WTC11 (cell line): ENCODE measurements at regions not wholly inside any gene's neighbourhood (a gene's known extent, or its start where the extent isn't known, plus 50 kb on each side); places are given as distances from the start of the nearest gene placed in this dataset.

Source experiments
- ATAC-seq: fragments of 200-7000 bp; cut with Tn5 transposase; 2 replicates; pipeline ENCODE4 v1.10.0; 2021; ENCODE audit warnings: mild to moderate bottlenecking, moderate library complexity
- CTCF ChIA-PET: fragments of 300-600 bp; sonication (Branson Sonifier 250); formaldehyde crosslinking; loops from one replicate; lab custom pipeline; 2021; ENCODE audit warnings: antibody characterized with exemption; lab: Charles Lee
- POLR2A ChIA-PET: fragments of 350-600 bp; sonication (Branson Sonifier 250); formaldehyde crosslinking; loops from one replicate; lab custom pipeline; 2021; ENCODE audit warnings: antibody characterized with exemption; lab: Charles Lee
- DNase-seq: peaks from one replicate; pipeline ENCODE4 v3.0.0; 2021; ENCODE audit warnings: low spot score
- H3K27ac Mint-ChIP-seq: 2 replicates; pipeline ENCODE4 v1.8.0; 2021; ENCODE audit warnings: mixed read lengths
- H3K27me3 Mint-ChIP-seq: 2 replicates; pipeline ENCODE4 v1.8.0; 2021; ENCODE audit warnings: low read depth, mild to moderate bottlenecking, moderate library complexity, mixed read lengths
- H3K36me3 Mint-ChIP-seq: 2 replicates; pipeline ENCODE4 v1.8.0; 2021; ENCODE audit warnings: mixed read lengths
- H3K4me1 Mint-ChIP-seq: 2 replicates; pipeline ENCODE4 v1.8.0; 2022; ENCODE audit warnings: mixed read lengths
- H3K4me3 Mint-ChIP-seq: 2 replicates; pipeline ENCODE4 v1.8.0; 2021; ENCODE audit warnings: mild to moderate bottlenecking, moderate library complexity, mixed read lengths
- H3K9me3 Mint-ChIP-seq: 2 replicates; pipeline ENCODE4 v1.8.0; 2021; ENCODE audit warnings: mixed read lengths
- E2F1 ChIP-seq: sonication (generic); formaldehyde crosslinking; IDR thresholded peaks from 2 replicates; pipeline ENCODE4 v1.8.0; 2022; ENCODE audit warnings: mild to moderate bottlenecking, missing genetic modification reagents
- EMX1 ChIP-seq: fragments of 250-450 bp; sonication (Bioruptor Pico); IDR thresholded peaks from 2 replicates; pipeline ENCODE4 v1.8.0; 2021; ENCODE audit warnings: mild to moderate bottlenecking
- JUN ChIP-seq: sonication (generic); formaldehyde crosslinking; IDR thresholded peaks from 2 replicates; pipeline ENCODE4 v1.8.0; 2023; ENCODE audit warnings: mild to moderate bottlenecking, missing genetic modification reagents
- KAT7 ChIP-seq: sonication (generic); formaldehyde crosslinking; IDR thresholded peaks from 2 replicates; pipeline ENCODE4 v1.8.1; 2023; ENCODE audit warnings: missing genetic modification reagents, mild to moderate bottlenecking, borderline replicate concordance
- NR1H2 ChIP-seq: sonication (generic); formaldehyde crosslinking; IDR thresholded peaks from 2 replicates; pipeline ENCODE4 v1.9.0; 2021; ENCODE audit warnings: mild to moderate bottlenecking, moderate library complexity, missing genetic modification reagents
- PRDM15 ChIP-seq: sonication (generic); formaldehyde crosslinking; IDR thresholded peaks from 2 replicates; pipeline ENCODE4 v1.8.0; 2022; ENCODE audit warnings: missing genetic modification reagents
- RELA ChIP-seq: sonication (generic); formaldehyde crosslinking; IDR thresholded peaks from 2 replicates; pipeline ENCODE4 v1.8.1; 2022; ENCODE audit warnings: missing genetic modification reagents, mild to moderate bottlenecking, borderline replicate concordance
- TEAD1 ChIP-seq: sonication (generic); formaldehyde crosslinking; IDR thresholded peaks from 2 replicates; pipeline ENCODE4 v1.8.0; 2022; ENCODE audit warnings: mild to moderate bottlenecking, missing genetic modification reagents
- USF1 ChIP-seq: sonication (generic); formaldehyde crosslinking; IDR thresholded peaks from 2 replicates; pipeline ENCODE4 v1.8.0; 2022; ENCODE audit warnings: mild to moderate bottlenecking, missing genetic modification reagents
- USF2 ChIP-seq: sonication (generic); formaldehyde crosslinking; IDR thresholded peaks from 2 replicates; pipeline ENCODE4 v1.8.1; 2023; ENCODE audit warnings: mild to moderate bottlenecking, missing genetic modification reagents, moderate library complexity
- ZNF138 ChIP-seq: sonication (generic); formaldehyde crosslinking; conservative IDR thresholded peaks from 2 replicates; pipeline ENCODE4 v1.8.1; 2022; ENCODE audit warnings: mild to moderate bottlenecking, moderate library complexity, missing genetic modification reagents
- ZNF232 ChIP-seq: sonication (generic); formaldehyde crosslinking; IDR thresholded peaks from 2 replicates; pipeline ENCODE4 v1.8.0; 2022; ENCODE audit warnings: mild to moderate bottlenecking, missing genetic modification reagents
- ZNF317 ChIP-seq: sonication (generic); formaldehyde crosslinking; IDR thresholded peaks from 2 replicates; pipeline ENCODE4 v1.8.1; 2023; ENCODE audit warnings: low read depth, mild to moderate bottlenecking, moderate library complexity, missing genetic modification reagents, borderline replicate concordance
- ZNF416 ChIP-seq: fragments of 250-450 bp; sonication (Bioruptor Pico); IDR thresholded peaks from 2 replicates; pipeline ENCODE4 v1.9.0; 2021; ENCODE audit warnings: mild to moderate bottlenecking, inconsistent platforms
- ZNF423 ChIP-seq: fragments of 250-450 bp; sonication (Bioruptor Pico); IDR thresholded peaks from 2 replicates; pipeline ENCODE4 v2.1.2; 2022; ENCODE audit warnings: mild to moderate bottlenecking, moderate library complexity
- ZNF671 ChIP-seq: fragments of 250-450 bp; sonication (Bioruptor Pico); IDR thresholded peaks from 2 replicates; pipeline ENCODE4 v1.8.0; 2021; ENCODE audit warnings: mild to moderate bottlenecking
- ZSCAN18 ChIP-seq: fragments of 250-450 bp; sonication (Bioruptor Pico); IDR thresholded peaks from 2 replicates; pipeline ENCODE4 v2.1.2; 2022; ENCODE audit warnings: mild to moderate bottlenecking, moderate library complexity

GRCh38 chr20:56760610-56761009, 131.5 kb downstream of the TFAP2C start:
- ChIA-PET POLR2A (no interaction called here), CTCF (interaction anchor here (0.7 kb wide), 1 partner anchor 72 kb away, joined by 3 read pairs; no protein-coding TSS in a partner anchor)
- no peaks in the 10 kb centered on the region for H3K36me3 Mint-ChIP-seq
- no peak overlapping the region for H3K27ac Mint-ChIP-seq
- H3K4me3 Mint-ChIP-seq, result no peak overlapping the region
- H3K4me1 Mint-ChIP-seq, result peaks cover 2% of the 10 kb centered on the region; the same call in 1 of the 2 replicates
- H3K27me3 Mint-ChIP-seq, result peaks cover 4% of the 10 kb centered on the region; the same call in 1 of the 2 replicates
- peaks cover 10% of the 10 kb centered on the region for H3K9me3 Mint-ChIP-seq
- TF ChIP-seq USF1 (CRISPR knock-in tag) (no peak), RELA (no peak), ZNF416 (no peak)
- DNase-seq (no peak), ATAC-seq (no peak)

GRCh38 chr20:56761393-56761792, 132.3 kb downstream of the TFAP2C start:
- peaks cover 10% of the 10 kb centered on the region for H3K9me3 Mint-ChIP-seq
- H3K4me3 Mint-ChIP-seq, result no peak overlapping the region
- H3K27me3 Mint-ChIP-seq, result peaks cover 4% of the 10 kb centered on the region

GRCh38 chr20:56762401-56762800, 133.3 kb downstream of the TFAP2C start:
- Mint-ChIP-seq H3K4me1 (peaks cover 2% of the 10 kb centered on the region; the same call in 1 of the 2 replicates), H3K27me3 (peaks cover 6% of the 10 kb centered on the region)
- CTCF ChIA-PET, result no interaction called here

More at GRCh38 chr20:56761393-56761792, 132.3 kb downstream of the TFAP2C start:
- Mint-ChIP-seq H3K4me1 (peaks cover 2% of the 10 kb centered on the region; the same call in 1 of the 2 replicates), H3K27ac (no peak overlapping the region), H3K36me3 (no peaks in the 10 kb centered on the region)
- no peak for TF ChIP-seq E2F1 (CRISPR knock-in tag)
- TF ChIP-seq USF1 (CRISPR knock-in tag), result no peak
- TF ChIP-seq JUN (CRISPR knock-in tag), result no peak
- no peak for TF ChIP-seq USF2 (CRISPR knock-in tag)
- CTCF ChIA-PET, result no interaction called here
- POLR2A ChIA-PET, result no interaction called here
- ATAC-seq, result no peak
- DNase-seq, result no peak

GRCh38 chr20:56762829-56763228, 133.7 kb downstream of the TFAP2C start:
- Mint-ChIP-seq H3K4me3 (no peak overlapping the region), H3K27ac (no peak overlapping the region), H3K27me3 (peaks cover 2% of the 10 kb centered on the region), H3K4me1 (peaks cover 2% of the 10 kb centered on the region; the same call in 1 of the 2 replicates), H3K36me3 (no peaks in the 10 kb centered on the region), H3K9me3 (peaks cover 4% of the 10 kb centered on the region; the same call in 1 of the 2 replicates)
- ChIA-PET POLR2A (no interaction called here), CTCF (no interaction called here)
- DNase-seq (no peak), ATAC-seq (no peak)
- TF ChIP-seq USF1 (CRISPR knock-in tag), result no peak
- TF ChIP-seq USF2 (CRISPR knock-in tag), result no peak
- TF ChIP-seq ZNF232 (CRISPR knock-in tag), result no peak
- no peak for TF ChIP-seq TEAD1
- no peak for TF ChIP-seq ZNF317 (CRISPR knock-in tag)
- TF ChIP-seq KAT7 (CRISPR knock-in tag), result no peak
- no peak for TF ChIP-seq RELA
- TF ChIP-seq EMX1, result no peak
- no peak for TF ChIP-seq ZNF138 (CRISPR knock-in tag)
- TF ChIP-seq ZNF671 (CRISPR knock-in tag), result no peak
- no peak for TF ChIP-seq NR1H2 (CRISPR knock-in tag)
- no peak for TF ChIP-seq PRDM15 (CRISPR knock-in tag)

More at GRCh38 chr20:56762401-56762800, 133.3 kb downstream of the TFAP2C start:
- ATAC-seq, result no peak
- no peak for TF ChIP-seq ZSCAN18
- no peak for TF ChIP-seq ZNF423 (CRISPR knock-in tag)
- Mint-ChIP-seq H3K9me3 (peaks cover 7% of the 10 kb centered on the region), H3K4me3 (no peak overlapping the region), H3K27ac (no peak overlapping the region), H3K36me3 (no peaks in the 10 kb centered on the region)
- DNase-seq, result no peak
- POLR2A ChIA-PET, result no interaction called here
